Lower lobe of right lung (tissue), 2 donors: ENCODE measurements at regions not wholly inside any gene's neighbourhood (a gene's known extent, or its start where the extent isn't known, plus 50 kb on each side); places are given as distances from the start of the nearest gene placed in this dataset.

Experiments used
- ATAC-seq, 2 donors: fragments of 200-7000 bp; cut with Tn5 transposase; one replicate each; pipeline ENCODE4 v1.9.1; 2020 to 2022; ENCODE audit warnings: mild to moderate bottlenecking in 2 of 2, moderate library complexity in 2 of 2
- DNase-seq: peaks from one replicate; pipeline ENCODE4 v3.0.0-alpha.2; 2020
- H3K27ac ChIP-seq: fragments of 200-600 bp; one replicate; pipeline ENCODE4 v1.8.0; 2022
- H3K27me3 ChIP-seq: fragments of 200-600 bp; one replicate; pipeline ENCODE4 v1.8.0; 2022; ENCODE audit warnings: low read depth
- H3K36me3 ChIP-seq: fragments of 200-600 bp; one replicate; pipeline ENCODE4 v1.8.0; 2022; ENCODE audit warnings: mild to moderate bottlenecking
- H3K4me1 ChIP-seq: fragments of 200-600 bp; one replicate; pipeline ENCODE4 v1.8.0; 2022
- H3K4me3 ChIP-seq: fragments of 200-600 bp; one replicate; pipeline ENCODE4 v1.8.0; 2022; ENCODE audit warnings: mild to moderate bottlenecking
- H3K9me3 ChIP-seq: fragments of 200-600 bp; one replicate; pipeline ENCODE4 v1.8.0; 2022
- CTCF ChIP-seq: fragments of 200-600 bp; IDR thresholded peaks from one replicate; pipeline ENCODE4 v1.8.0; 2022; ENCODE audit warnings: antibody characterized with exemption, mild to moderate bottlenecking
- intact Hi-C: fragments of 100-400 bp; cut with DNase I; formaldehyde crosslinking; loops from one replicate; pipeline ENCODE4 v1.11.0; 2022
- donor health status: DM: no; HTN: yes; CAD: no; lungs with severe emphysema.

- no peak overlapping the region for H3K4me3 ChIP-seq
- DNase-seq = no peak
- H3K27ac ChIP-seq = no peak overlapping the region
- no peaks in the 10 kb centered on the region for H3K27me3 ChIP-seq
- TF ChIP-seq CTCF = no peak
- no peaks in the 10 kb centered on the region for H3K36me3 ChIP-seq
- H3K4me1 ChIP-seq = no peaks in the 10 kb centered on the region
- intact Hi-C loops = no loop called here
- no peaks in the 10 kb centered on the region for H3K9me3 ChIP-seq
- peak; percentile 70 to 93 for ATAC-seq
Observed at GRCh38 chr6:63441266-63441956, 121.6 kb upstream of the LGSN start.

- no peak for TF ChIP-seq CTCF
- DNase-seq (no peak), ATAC-seq (no peak)
- H3K9me3 ChIP-seq = no peaks in the 10 kb centered on the region
- no peak overlapping the region for H3K27ac ChIP-seq
- no peaks in the 10 kb centered on the region for H3K4me1 ChIP-seq
- intact Hi-C loops = no loop called here
- no peak overlapping the region for H3K4me3 ChIP-seq
- no peaks in the 10 kb centered on the region for H3K36me3 ChIP-seq
- no peaks in the 10 kb centered on the region for H3K27me3 ChIP-seq
Observed at GRCh38 chr6:63442870-63443269, 123.1 kb upstream of the LGSN start.

- no peak overlapping the region for H3K27ac ChIP-seq
- intact Hi-C loops = no loop called here
- H3K27me3 ChIP-seq = no peaks in the 10 kb centered on the region
- H3K4me1 ChIP-seq = no peaks in the 10 kb centered on the region
- DNase-seq (no peak), ATAC-seq (no peak)
- H3K4me3 ChIP-seq = no peak overlapping the region
- no peaks in the 10 kb centered on the region for H3K9me3 ChIP-seq
- H3K36me3 ChIP-seq = no peaks in the 10 kb centered on the region
- TF ChIP-seq CTCF = no peak
Observed at GRCh38 chr6:63444768-63445167, 125.0 kb upstream of the LGSN start.

GRCh38 chr6:63446405-63446804 lies 125.9 kb upstream of the LOC128125822 start:
- H3K36me3 ChIP-seq = no peaks in the 10 kb centered on the region
- DNase-seq (no peak), ATAC-seq (no peak)
- H3K27ac ChIP-seq = no peak overlapping the region
- H3K27me3 ChIP-seq = no peaks in the 10 kb centered on the region
- TF ChIP-seq CTCF = no peak
- intact Hi-C loops = no loop called here
- no peaks in the 10 kb centered on the region for H3K4me1 ChIP-seq
- no peaks in the 10 kb centered on the region for H3K9me3 ChIP-seq
- H3K4me3 ChIP-seq = no peak overlapping the region

- no peaks in the 10 kb centered on the region for H3K36me3 ChIP-seq
- no peaks in the 10 kb centered on the region for H3K4me1 ChIP-seq
- DNase-seq = no peak
- intact Hi-C loops = no loop called here
- ATAC-seq = no peak
- H3K4me3 ChIP-seq = no peak overlapping the region
- H3K9me3 ChIP-seq = no peaks in the 10 kb centered on the region
- no peaks in the 10 kb centered on the region for H3K27me3 ChIP-seq
- TF ChIP-seq CTCF = no peak
- no peak overlapping the region for H3K27ac ChIP-seq
Observed at GRCh38 chr6:63447134-63447533, 125.1 kb upstream of the LOC128125822 start.

- H3K9me3 ChIP-seq = no peaks in the 10 kb centered on the region
- no peaks in the 10 kb centered on the region for H3K36me3 ChIP-seq
- intact Hi-C loops = no loop called here
- DNase-seq (no peak), ATAC-seq (no peak)
- H3K27ac ChIP-seq = no peak overlapping the region
- H3K4me1 ChIP-seq = no peaks in the 10 kb centered on the region
- H3K4me3 ChIP-seq = no peak overlapping the region
- H3K27me3 ChIP-seq = no peaks in the 10 kb centered on the region
- no peak for TF ChIP-seq CTCF
Observed at GRCh38 chr6:63448229-63448628, 124.1 kb upstream of the LOC128125822 start.
